HUES64 (cell line): ENCODE measurements at regions not wholly inside any gene's neighbourhood (a gene's known extent, or its start where the extent isn't known, plus 50 kb on each side); places are given as distances from the start of the nearest gene placed in this dataset.

Experiments used
- H3K27ac ChIP-seq: 2 replicates; pipeline ENCODE4 v1.7.0; 2013; ENCODE audit warnings: low read depth, low read length, inconsistent platforms
- H3K27me3 ChIP-seq: 2 replicates; pipeline ENCODE4 v1.6.1; 2013; ENCODE audit warnings: mild to moderate bottlenecking, low read length; ENCODE audit not compliant: insufficient read depth
- H3K36me3 ChIP-seq: 2 replicates; pipeline ENCODE4 v1.6.1; 2013; ENCODE audit warnings: mild to moderate bottlenecking, low read length; ENCODE audit not compliant: insufficient read depth
- H3K4me1 ChIP-seq: 2 replicates; pipeline ENCODE4 v1.6.1; 2013; ENCODE audit warnings: mild to moderate bottlenecking, low read length, moderate library complexity; ENCODE audit not compliant: insufficient read depth
- H3K4me3 ChIP-seq: 2 replicates; pipeline ENCODE4 v1.5.1; 2013; ENCODE audit warnings: mild to moderate bottlenecking, low read length, moderate library complexity
- H3K9ac ChIP-seq: 2 replicates; pipeline ENCODE4 v1.6.1; 2013; ENCODE audit warnings: mild to moderate bottlenecking, low read depth, low read length
- H3K9me3 ChIP-seq: 2 replicates; pipeline ENCODE4 v1.6.1; 2013; ENCODE audit warnings: low read depth, low read length; ENCODE audit not compliant: insufficient read depth
- WGBS: fragments of 150-250, 120-280 bp; methylation state at CpG from one replicate; pipeline ENCODE4 v1.1.7; 2013; ENCODE audit warnings: missing lambda C conversion rate; 5-methylcytosine and 5-hydroxymethylcytosine counted together

GRCh38 chr4:114272226-114272625, 292.8 kb upstream of the ARSJ start:
- Histone ChIP-seq H3K27ac (no peak overlapping the region), H3K36me3 (no peaks in the 10 kb centered on the region), H3K9me3 (no peaks in the 10 kb centered on the region), H3K27me3 (no peaks in the 10 kb centered on the region), H3K4me1 (no peaks in the 10 kb centered on the region), H3K4me3 (no peak overlapping the region), H3K9ac (no peak overlapping the region)

- no peaks in the 10 kb centered on the region for H3K27me3 ChIP-seq
- no CpG with 5 or more reads among the region's 1 CpG for WGBS
- H3K4me1 ChIP-seq: no peaks in the 10 kb centered on the region
- no peaks in the 10 kb centered on the region for H3K9me3 ChIP-seq
- H3K4me3 ChIP-seq: no peak overlapping the region
- H3K27ac ChIP-seq: no peak overlapping the region
- no peak overlapping the region for H3K9ac ChIP-seq
- no peaks in the 10 kb centered on the region for H3K36me3 ChIP-seq
Observed at GRCh38 chr4:114273238-114273637, 293.8 kb upstream of the ARSJ start.

GRCh38 chr4:114277690-114278089, 298.2 kb upstream of the ARSJ start:
- Histone ChIP-seq H3K27me3 (no peaks in the 10 kb centered on the region), H3K9ac (no peak overlapping the region), H3K4me3 (no peak overlapping the region), H3K27ac (no peak overlapping the region), H3K4me1 (no peaks in the 10 kb centered on the region), H3K36me3 (no peaks in the 10 kb centered on the region), H3K9me3 (no peaks in the 10 kb centered on the region)
- WGBS: 100% methylated on average over 2 of the region's 2 CpGs

- no peaks in the 10 kb centered on the region for H3K36me3 ChIP-seq
- WGBS: 89% methylated on average over 1 of the region's 2 CpGs
- no peak overlapping the region for H3K27ac ChIP-seq
- H3K9ac ChIP-seq: no peak overlapping the region
- no peaks in the 10 kb centered on the region for H3K9me3 ChIP-seq
- no peaks in the 10 kb centered on the region for H3K4me1 ChIP-seq
- no peak overlapping the region for H3K4me3 ChIP-seq
- H3K27me3 ChIP-seq: no peaks in the 10 kb centered on the region
Observed at GRCh38 chr4:114279066-114279465, 299.6 kb upstream of the ARSJ start.

- no peaks in the 10 kb centered on the region for H3K4me1 ChIP-seq
- WGBS: 100% methylated on average over 2 of the region's 3 CpGs
- no peak overlapping the region for H3K27ac ChIP-seq
- H3K36me3 ChIP-seq: no peaks in the 10 kb centered on the region
- H3K9me3 ChIP-seq: no peaks in the 10 kb centered on the region
- H3K9ac ChIP-seq: no peak overlapping the region
- H3K27me3 ChIP-seq: no peaks in the 10 kb centered on the region
- H3K4me3 ChIP-seq: no peak overlapping the region
Observed at GRCh38 chr4:114279711-114280110, 300.3 kb upstream of the ARSJ start.

- H3K4me1 ChIP-seq: no peaks in the 10 kb centered on the region
- no peak overlapping the region for H3K27ac ChIP-seq
- no peak overlapping the region for H3K4me3 ChIP-seq
- H3K9me3 ChIP-seq: no peaks in the 10 kb centered on the region
- H3K9ac ChIP-seq: no peak overlapping the region
- no peaks in the 10 kb centered on the region for H3K27me3 ChIP-seq
- H3K36me3 ChIP-seq: no peaks in the 10 kb centered on the region
Observed at GRCh38 chr4:114280645-114281044, 301.2 kb upstream of the ARSJ start.

GRCh38 chr4:114281164-114281960, 301.9 kb upstream of the ARSJ start:
- WGBS: 91% methylated on average over 4 of the region's 6 CpGs

GRCh38 chr4:114282937-114283336, 303.5 kb upstream of the ARSJ start:
- WGBS: 92% methylated on average over 1 of the region's 1 CpG
- H3K36me3 ChIP-seq: no peaks in the 10 kb centered on the region
- no peaks in the 10 kb centered on the region for H3K9me3 ChIP-seq
- no peaks in the 10 kb centered on the region for H3K4me1 ChIP-seq
- H3K4me3 ChIP-seq: no peak overlapping the region
- H3K27me3 ChIP-seq: no peaks in the 10 kb centered on the region
- no peak overlapping the region for H3K9ac ChIP-seq
- no peak overlapping the region for H3K27ac ChIP-seq

More at GRCh38 chr4:114281164-114281960, 301.9 kb upstream of the ARSJ start:
- Histone ChIP-seq H3K9ac (no peak overlapping the region), H3K4me3 (no peak overlapping the region), H3K27me3 (no peaks in the 10 kb centered on the region), H3K4me1 (no peaks in the 10 kb centered on the region), H3K36me3 (no peaks in the 10 kb centered on the region), H3K9me3 (no peaks in the 10 kb centered on the region), H3K27ac (no peak overlapping the region)

- Histone ChIP-seq H3K4me1 (no peaks in the 10 kb centered on the region), H3K4me3 (no peak overlapping the region), H3K36me3 (no peaks in the 10 kb centered on the region), H3K27me3 (no peaks in the 10 kb centered on the region), H3K9me3 (no peaks in the 10 kb centered on the region), H3K9ac (no peak overlapping the region), H3K27ac (no peak overlapping the region)
- 100% methylated on average over 1 of the region's 1 CpG for WGBS
Observed at GRCh38 chr4:114284629-114285028, 305.2 kb upstream of the ARSJ start.

- Histone ChIP-seq H3K27me3 (no peaks in the 10 kb centered on the region), H3K4me3 (no peak overlapping the region), H3K36me3 (no peaks in the 10 kb centered on the region), H3K9ac (no peak overlapping the region), H3K9me3 (no peaks in the 10 kb centered on the region), H3K27ac (no peak overlapping the region), H3K4me1 (no peaks in the 10 kb centered on the region)
- WGBS: 95% methylated on average over 3 of the region's 3 CpGs
Observed at GRCh38 chr4:114286262-114286810, 306.9 kb upstream of the ARSJ start.

GRCh38 chr4:114287079-114287696, 307.7 kb upstream of the ARSJ start:
- no peak overlapping the region for H3K27ac ChIP-seq
- 93% methylated on average over 10 of the region's 10 CpGs for WGBS
- H3K4me3 ChIP-seq: no peak overlapping the region
- H3K27me3 ChIP-seq: no peaks in the 10 kb centered on the region
- no peaks in the 10 kb centered on the region for H3K36me3 ChIP-seq
- no peaks in the 10 kb centered on the region for H3K4me1 ChIP-seq
- H3K9me3 ChIP-seq: no peaks in the 10 kb centered on the region
- H3K9ac ChIP-seq: no peak overlapping the region
